ENCODE measurements at regions not wholly inside any gene's neighbourhood (a gene's known extent, or its start where the extent isn't known, plus 50 kb on each side); places are given as distances from the start of the nearest gene placed in this dataset.

GRCh38 chr14:51789596-51789995, 70.8 kb upstream of the GNG2 start:
- peaks cover 15 to 35% of the 10 kb centered on the region in 2 donors for H3K27me3 Mint-ChIP-seq
- Histone ChIP-seq H3K27ac (ENCODE audit: low read depth, low read length) (no peak overlapping the region), H3K36me3 (ENCODE audit: insufficient read depth, low read length) (no peaks in the 10 kb centered on the region), H3K4me1 (ENCODE audit: insufficient read depth, low read length) (no peaks in the 10 kb centered on the region), H3K27me3 (ENCODE audit: insufficient read depth, low read length, poor library complexity, severe bottlenecking) (no peaks in the 10 kb centered on the region), H3K4me3 (ENCODE audit: low read length) (no peak overlapping the region), H3K9me3 (ENCODE audit: low read length) (peaks cover 13% of the 10 kb centered on the region)
- ChIA-PET CTCF (interaction anchor here (2.4 kb wide), 1 partner anchor 9 kb away, joined by 8 read pairs; no protein-coding TSS in a partner anchor), POLR2A (no interaction called here)
- DNase-seq, result no peak
- H3K27ac Mint-ChIP-seq, result no peak overlapping the region
- H3K4me3 Mint-ChIP-seq, result no peak overlapping the region
- H3K4me1 Mint-ChIP-seq, result no peaks in the 10 kb centered on the region
- H3K36me3 Mint-ChIP-seq, result peaks cover 0 to 28% (median 0%) of the 10 kb centered on the region in 3 donors
- H3K9me3 Mint-ChIP-seq, result peaks cover 8 to 21% (median 16%) of the 10 kb centered on the region in 5 donors

GRCh38 chr14:51792809-51793208, 67.6 kb upstream of the GNG2 start:
- Mint-ChIP-seq H3K27ac (no peak overlapping the region), H3K4me3 (no peak overlapping the region), H3K9me3 (peaks cover 0 to 1% (median 0%) of the 10 kb centered on the region in 5 donors), H3K36me3 (peaks cover 0 to 2% (median 0%) of the 10 kb centered on the region in 3 donors), H3K4me1 (no peaks in the 10 kb centered on the region), H3K27me3 (peaks cover 3 to 22% of the 10 kb centered on the region in 2 donors)
- CTCF ChIA-PET, result no interaction called here
- Histone ChIP-seq H3K4me3 (ENCODE audit: low read length) (no peak overlapping the region), H3K27me3 (ENCODE audit: insufficient read depth, low read length, poor library complexity, severe bottlenecking) (no peaks in the 10 kb centered on the region), H3K36me3 (ENCODE audit: insufficient read depth, low read length) (no peaks in the 10 kb centered on the region), H3K27ac (ENCODE audit: low read depth, low read length) (no peak overlapping the region), H3K4me1 (ENCODE audit: insufficient read depth, low read length) (no peaks in the 10 kb centered on the region), H3K9me3 (ENCODE audit: low read length) (no peaks in the 10 kb centered on the region)
- POLR2A ChIA-PET, result no interaction called here
- DNase-seq, result no peak

- H3K27me3 ChIP-seq (ENCODE audit: insufficient read depth, low read length, poor library complexity, severe bottlenecking), result no peaks in the 10 kb centered on the region
- Mint-ChIP-seq H3K4me1 (no peaks in the 10 kb centered on the region), H3K27ac (no peak overlapping the region), H3K4me3 (no peak overlapping the region), H3K27me3 (peaks cover 3 to 10% of the 10 kb centered on the region in 2 donors), H3K36me3 (peaks cover 0 to 17% (median 0%) of the 10 kb centered on the region in 3 donors), H3K9me3 (peaks cover 0 to 2% (median 0%) of the 10 kb centered on the region in 5 donors)
- ChIA-PET CTCF (interaction anchor here (1.5 to 2.8 kb wide), 2 partner anchors 26 to 50 kb away, joined by 3 to 11 read pairs; no protein-coding TSS in a partner anchor), POLR2A (no interaction called here)
- no peak overlapping the region for H3K27ac ChIP-seq (ENCODE audit: low read depth, low read length)
- DNase-seq, result no peak
- H3K4me1 ChIP-seq (ENCODE audit: insufficient read depth, low read length), result no peaks in the 10 kb centered on the region
- H3K9me3 ChIP-seq (ENCODE audit: low read length), result no peaks in the 10 kb centered on the region
- H3K4me3 ChIP-seq (ENCODE audit: low read length), result no peak overlapping the region
- H3K36me3 ChIP-seq (ENCODE audit: insufficient read depth, low read length), result no peaks in the 10 kb centered on the region
These were observed 54.9 kb upstream of the GNG2 start for GRCh38 chr14:51805541-51805940.

GRCh38 chr14:51806026-51807023, 54.1 kb upstream of the GNG2 start:
- Mint-ChIP-seq H3K27ac (no peak overlapping the region), H3K4me3 (no peak overlapping the region), H3K4me1 (no peaks in the 10 kb centered on the region), H3K9me3 (peaks cover 0 to 2% (median 0%) of the 10 kb centered on the region in 5 donors), H3K36me3 (peaks cover 0 to 13% (median 0%) of the 10 kb centered on the region in 3 donors), H3K27me3 (peaks cover 2 to 5% of the 10 kb centered on the region in 2 donors)
- ChIA-PET POLR2A (no interaction called here), CTCF (interaction anchor here (1.5 to 2.8 kb wide), 2 partner anchors 27 to 49 kb away, joined by 3 to 11 read pairs; no protein-coding TSS in a partner anchor)
- no peaks in the 10 kb centered on the region for H3K27me3 ChIP-seq (ENCODE audit: insufficient read depth, low read length, poor library complexity, severe bottlenecking)
- no peaks in the 10 kb centered on the region for H3K36me3 ChIP-seq (ENCODE audit: insufficient read depth, low read length)
- no peak overlapping the region for H3K27ac ChIP-seq (ENCODE audit: low read depth, low read length)
- DNase-seq, result no peak
- no peak overlapping the region for H3K4me3 ChIP-seq (ENCODE audit: low read length)
- no peaks in the 10 kb centered on the region for H3K9me3 ChIP-seq (ENCODE audit: low read length)
- H3K4me1 ChIP-seq (ENCODE audit: insufficient read depth, low read length), result no peaks in the 10 kb centered on the region

GRCh38 chr14:51807356-51807755, 53.1 kb upstream of the GNG2 start:
- H3K36me3 ChIP-seq (ENCODE audit: insufficient read depth, low read length), result no peaks in the 10 kb centered on the region
- H3K4me3 ChIP-seq (ENCODE audit: low read length), result no peak overlapping the region
- Mint-ChIP-seq H3K27me3 (no peaks in the 10 kb centered on the region), H3K36me3 (peaks cover 0 to 13% (median 0%) of the 10 kb centered on the region in 3 donors), H3K9me3 (no peaks in the 10 kb centered on the region), H3K4me3 (no peak overlapping the region), H3K27ac (no peak overlapping the region), H3K4me1 (no peaks in the 10 kb centered on the region)
- no peaks in the 10 kb centered on the region for H3K4me1 ChIP-seq (ENCODE audit: insufficient read depth, low read length)
- no peaks in the 10 kb centered on the region for H3K27me3 ChIP-seq (ENCODE audit: insufficient read depth, low read length, poor library complexity, severe bottlenecking)
- H3K9me3 ChIP-seq (ENCODE audit: low read length), result no peaks in the 10 kb centered on the region
- ChIA-PET POLR2A (no interaction called here), CTCF (no interaction called here)
- no peak overlapping the region for H3K27ac ChIP-seq (ENCODE audit: low read depth, low read length)
- no peak for DNase-seq

Data from CD8-positive, alpha-beta memory T cell (primary cell).